ENCODE measurements at regions not wholly inside any gene's neighbourhood (a gene's known extent, or its start where the extent isn't known, plus 50 kb on each side); places are given as distances from the start of the nearest gene placed in this dataset.

DNA sequence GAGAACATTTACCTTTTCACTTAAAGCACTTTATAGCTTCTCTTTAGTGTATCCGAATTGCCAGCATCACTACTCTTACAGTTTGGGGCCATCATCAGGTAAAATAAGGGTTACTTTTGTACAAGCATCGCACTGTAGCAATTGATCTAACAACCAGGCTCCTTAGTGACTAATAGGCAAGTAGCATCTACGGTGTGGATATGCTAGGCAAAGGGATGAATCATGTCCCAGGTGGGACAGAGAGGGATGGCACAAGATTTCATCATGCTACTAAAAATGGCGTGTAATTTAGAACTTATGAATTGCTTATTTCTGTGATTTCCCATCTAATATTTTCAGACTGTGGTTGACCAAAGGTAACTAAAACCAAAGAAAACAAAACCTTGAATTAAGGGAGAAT is 582.3 kb downstream of the KCNH5 start:
- TF ChIP-seq EZH2 (IDR thresholded peaks at IDR 0.05; ENCODE audit: low read length) = no peak
- TF ChIP-seq CTCF (optimal IDR thresholded peaks at IDR 0.05 in 1 of 3, IDR thresholded peaks at IDR 0.05 in 1 of 3, conservative IDR thresholded peaks at IDR 0.05 in 1 of 3; ENCODE audit: extremely low read depth in 1 of 3, insufficient read depth in 2 of 3, low read length in 3 of 3) = no peak

All from keratinocyte (primary cell).